ENCODE measurements at regions not wholly inside any gene's neighbourhood (a gene's known extent, or its start where the extent isn't known, plus 50 kb on each side); places are given as distances from the start of the nearest gene placed in this dataset.

DNA sequence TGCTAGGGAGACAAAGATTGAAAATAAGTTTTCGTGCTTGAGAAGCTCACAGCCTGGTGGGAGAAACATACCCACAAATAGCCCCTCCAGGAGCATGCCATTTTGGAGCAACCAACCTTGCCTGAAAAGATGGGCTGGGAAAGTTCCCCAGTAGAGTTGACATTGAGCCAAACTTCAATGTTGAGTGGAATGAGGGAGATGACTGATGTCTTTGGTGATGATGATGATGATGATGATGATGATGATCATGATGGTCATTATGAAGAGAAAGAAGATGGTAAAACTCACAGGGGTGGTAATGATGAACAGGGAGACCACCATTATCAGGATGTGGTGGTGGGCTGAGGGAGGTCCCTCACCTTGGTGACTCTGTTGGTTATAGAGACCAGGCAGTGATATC, 50.1 kb upstream of the ADRA1D start:
- TF ChIP-seq, protein P1, sequence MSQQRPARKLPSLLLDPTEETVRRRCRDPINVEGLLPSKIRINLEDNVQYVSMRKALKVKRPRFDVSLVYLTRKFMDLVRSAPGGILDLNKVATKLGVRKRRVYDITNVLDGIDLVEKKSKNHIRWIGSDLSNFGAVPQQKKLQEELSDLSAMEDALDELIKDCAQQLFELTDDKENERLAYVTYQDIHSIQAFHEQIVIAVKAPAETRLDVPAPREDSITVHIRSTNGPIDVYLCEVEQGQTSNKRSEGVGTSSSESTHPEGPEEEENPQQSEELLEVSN (IDR thresholded peaks at IDR 0.05; ENCODE audit: borderline replicate concordance, low read depth): no peak
- TF ChIP-seq ESRRA (IDR thresholded peaks at IDR 0.05; ENCODE audit: borderline replicate concordance, low read length): no peak
- no peak for TF ChIP-seq EHF (CRISPR knock-in tag; IDR thresholded peaks at IDR 0.05)
- no peak for TF ChIP-seq CBX8 (IDR thresholded peaks at IDR 0.05)
- TF ChIP-seq GATA3 (IDR thresholded peaks at IDR 0.05; ENCODE audit: borderline replicate concordance): no peak
- TF ChIP-seq POLR2A (IDR thresholded peaks at IDR 0.05; ENCODE audit: low read length): no peak
- no peak for TF ChIP-seq NR3C1 (IDR thresholded peaks at IDR 0.05)
- TF ChIP-seq MAFK (IDR thresholded peaks at IDR 0.05; ENCODE audit: partially characterized antibody): no peak
- TF ChIP-seq CHD4 (IDR thresholded peaks at IDR 0.05; ENCODE audit: borderline replicate concordance): no peak
- TF ChIP-seq HOXA7 (CRISPR knock-in tag; IDR thresholded peaks at IDR 0.05): no peak
- no peak for TF ChIP-seq EP300 (IDR thresholded peaks at IDR 0.05)
- no peak for TF ChIP-seq JUNB (IDR thresholded peaks at IDR 0.05)
- no peak for TF ChIP-seq RCOR1 (IDR thresholded peaks at IDR 0.05; ENCODE audit: low read depth, low read length)
- TF ChIP-seq, protein P2, sequence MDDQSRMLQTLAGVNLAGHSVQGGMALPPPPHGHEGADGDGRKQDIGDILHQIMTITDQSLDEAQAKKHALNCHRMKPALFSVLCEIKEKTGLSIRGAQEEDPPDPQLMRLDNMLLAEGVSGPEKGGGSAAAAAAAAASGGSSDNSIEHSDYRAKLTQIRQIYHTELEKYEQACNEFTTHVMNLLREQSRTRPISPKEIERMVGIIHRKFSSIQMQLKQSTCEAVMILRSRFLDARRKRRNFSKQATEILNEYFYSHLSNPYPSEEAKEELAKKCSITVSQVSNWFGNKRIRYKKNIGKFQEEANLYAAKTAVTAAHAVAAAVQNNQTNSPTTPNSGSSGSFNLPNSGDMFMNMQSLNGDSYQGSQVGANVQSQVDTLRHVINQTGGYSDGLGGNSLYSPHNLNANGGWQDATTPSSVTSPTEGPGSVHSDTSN (IDR thresholded peaks at IDR 0.05): no peak
- no peak for TF ChIP-seq CBX2 (IDR thresholded peaks at IDR 0.05; ENCODE audit: borderline replicate concordance, low read depth)
- H3K27ac ChIP-seq: no peak overlapping the region
- H3K4me1 ChIP-seq: no peaks in the 10 kb centered on the region
- no peak overlapping the region for H3K4me3 ChIP-seq
- no peak overlapping the region for H3K4me2 ChIP-seq
- CTCF ChIA-PET: interaction anchor here (0.5 to 1.1 kb wide), 3 partner anchors 9 to 373 kb away, joined by 3 read pairs; no protein-coding TSS in a partner anchor
- FAIRE-seq: no peak
- H3K9me3 ChIP-seq: no peaks in the 10 kb centered on the region
- no peak for DNase-seq (ENCODE audit: low read depth in 1 of 2, low spot score in 1 of 2)
- ATAC-seq: no peak
- POLR2A ChIA-PET: no interaction called here
- 13% methylated on average over 1 of the region's 1 CpG for WGBS (ENCODE audit: missing lambda C conversion rate)

All from A549 (cell line).